GM03348 (cell line): ENCODE measurements at regions not wholly inside any gene's neighbourhood (a gene's known extent, or its start where the extent isn't known, plus 50 kb on each side); places are given as distances from the start of the nearest gene placed in this dataset.
"Not testable (repeated sequence)": the region's sequence is repeated elsewhere in the genome, so short reads cannot be mapped to it uniquely, and the experiment has no call there.

Source experiments
- DNase-seq: peaks from one replicate; pipeline ENCODE4 v3.0.0; 2012; ENCODE audit warnings: low spot score

GRCh38 chr6:56745971-56746370 is 103.3 kb upstream of the DST start:
- no peak for DNase-seq

- DNase-seq, result no peak
Measured at GRCh38 chr6:56745081-56745480, 102.4 kb upstream of the DST start.

GRCh38 chr6:56744528-56744927 is 101.8 kb upstream of the DST start:
- DNase-seq, result no peak

GRCh38 chr6:56742122-56742791 is 99.6 kb upstream of the DST start:
- DNase-seq, result no peak

GRCh38 chr6:56741472-56741871 is 98.8 kb upstream of the DST start:
- DNase-seq, result no peak

GRCh38 chr6:56739836-56740815 is 97.4 kb upstream of the DST start:
- DNase-seq, result no peak

GRCh38 chr6:56736804-56737203 is 94.1 kb upstream of the DST start:
- DNase-seq, result no peak

- no peak for DNase-seq
Measured at GRCh38 chr6:56734335-56734734, 91.6 kb upstream of the DST start.

- no peak for DNase-seq
Measured at GRCh38 chr6:56733211-56733697, 90.6 kb upstream of the DST start.

GRCh38 chr6:56732517-56732916 is 89.8 kb upstream of the DST start:
- DNase-seq, result no peak

- peak; percentile 52 for DNase-seq
Measured at GRCh38 chr6:56730663-56731529, 88.2 kb upstream of the DST start.

GRCh38 chr6:56729719-56730118 is 87.0 kb upstream of the DST start:
- DNase-seq, result peak; percentile 65

- DNase-seq, result not testable (repeated sequence)
Measured at GRCh38 chr6:56729166-56729565, 86.5 kb upstream of the DST start.

GRCh38 chr6:56727097-56727850 is 84.6 kb upstream of the DST start:
- peak; percentile 64 for DNase-seq

- no peak for DNase-seq
Measured at GRCh38 chr6:56725254-56725653, 82.6 kb upstream of the DST start.

GRCh38 chr6:56724455-56724854 is 81.8 kb upstream of the DST start:
- DNase-seq, result peak; percentile 56

GRCh38 chr6:56720882-56721281 is 78.2 kb upstream of the DST start:
- no peak for DNase-seq

- DNase-seq, result not testable (repeated sequence)
Measured at GRCh38 chr6:56720202-56720601, 77.5 kb upstream of the DST start.

GRCh38 chr6:56719315-56720058 is 76.8 kb upstream of the DST start:
- DNase-seq, result not testable (repeated sequence)

GRCh38 chr6:56718236-56718635 is 75.5 kb upstream of the DST start:
- DNase-seq, result no peak

- DNase-seq, result no peak
Measured at GRCh38 chr6:56716229-56716628, 73.5 kb upstream of the DST start.
